Endothelial cell of umbilical vein (primary cell): ENCODE measurements at regions not wholly inside any gene's neighbourhood (a gene's known extent, or its start where the extent isn't known, plus 50 kb on each side); places are given as distances from the start of the nearest gene placed in this dataset.

Experiments used
- BruUV-seq: library from RNA; stranded (reverse); fragments of 400-500 nt; replicated peaks from 2 replicates; lab custom pipeline; 2021; lab: Mats Ljungman, UMichigan
- CTCF ChIA-PET: fragments of 300-600, 350-600 bp; sonication (Branson Sonifier 250); formaldehyde crosslinking; loops from one replicate; lab custom pipeline; 2021; ENCODE audit warnings: antibody characterized with exemption, inconsistent platforms; lab: Charles Lee
- POLR2A ChIA-PET: fragments of 300-600, 350-600 bp; sonication (Branson Sonifier 250); formaldehyde crosslinking; loops from one replicate; lab custom pipeline; 2021; ENCODE audit warnings: antibody characterized with exemption, inconsistent platforms; lab: Charles Lee
- DNase-seq: peaks from one replicate; pipeline ENCODE4 v3.0.0-alpha.2; 2011; ENCODE audit warnings: low read depth, low spot score
- FAIRE-seq: peaks from 2 replicates; lab custom pipeline; 2011; peaks lifted over from hg19 to GRCh38; lab: Jason Lieb, UNC
- H2AFZ ChIP-seq: 2 replicates; pipeline ENCODE4 v1.6.0; 2012; ENCODE audit warnings: low read depth, low read length, control low read depth, inconsistent platforms
- H3K27ac ChIP-seq: 2 replicates; pipeline ENCODE4 v1.5.1; 2011; ENCODE audit warnings: low read depth, mild to moderate bottlenecking, control low read depth, low read length, moderate library complexity; ENCODE audit not compliant: insufficient read depth
- H3K27me3 ChIP-seq, 2 experiments: 2 replicates each; pipeline versions ENCODE4 v1.6.0 to v1.6.1; 2011; ENCODE audit warnings: low read length in 2 of 2, mixed read lengths in 1 of 2; ENCODE audit not compliant: control insufficient read depth in 2 of 2, insufficient read depth in 2 of 2
- H3K36me3 ChIP-seq, 2 experiments: 2 replicates in 1 of 2; 3 replicates in 1 of 2; pipeline ENCODE4 v1.5.1; 2011; ENCODE audit warnings: low read length in 2 of 2, mild to moderate bottlenecking in 1 of 2, moderate library complexity in 1 of 2; ENCODE audit not compliant: control insufficient read depth in 2 of 2, insufficient read depth in 2 of 2; ENCODE audit errors: extremely low read depth in 1 of 2
- H3K4me1 ChIP-seq: 3 replicates; pipeline ENCODE4 v1.5.1; 2011; ENCODE audit warnings: mild to moderate bottlenecking, low read length; ENCODE audit not compliant: control insufficient read depth, insufficient read depth; ENCODE audit errors: extremely low read depth
- H3K4me2 ChIP-seq: 2 replicates; pipeline ENCODE4 v1.6.1; 2011; ENCODE audit warnings: low read length, control low read depth, mixed read lengths; ENCODE audit not compliant: insufficient read depth
- H3K4me3 ChIP-seq, 3 experiments: fragments of 200-600 bp in 1 of 3; sonication (generic), shearing (Covaris generic) in 1 of 3; replicated peaks in 1 of 3; 2 replicates each; pipeline ENCODE4 v1.5.1; 2011 to 2016; ENCODE audit warnings: control low read depth in 3 of 3, low read length in 3 of 3, mild to moderate bottlenecking in 2 of 3, inconsistent platforms in 1 of 3, low read depth in 1 of 3, moderate library complexity in 1 of 3; ENCODE audit not compliant: insufficient read depth in 1 of 3
- H3K79me2 ChIP-seq: 2 replicates; pipeline ENCODE4 v1.6.0; 2012; ENCODE audit warnings: low read length, inconsistent platforms; ENCODE audit not compliant: control insufficient read depth, insufficient read depth
- H3K9ac ChIP-seq: replicated peaks from 2 replicates; pipeline ENCODE3; 2011; ENCODE audit warnings: low read length, control low read depth; ENCODE audit not compliant: insufficient read depth; ENCODE audit errors: extremely low read depth
- H3K9me1 ChIP-seq: replicated peaks from 3 replicates; pipeline ENCODE4 v1.6.0; 2011; ENCODE audit warnings: mild to moderate bottlenecking, low read length; ENCODE audit not compliant: control insufficient read depth, insufficient read depth; ENCODE audit errors: extremely low read depth
- H3K9me3 ChIP-seq: replicated peaks from 2 replicates; pipeline ENCODE4 v1.5.1; 2012; ENCODE audit warnings: low read length, inconsistent platforms; ENCODE audit not compliant: control insufficient read depth, insufficient read depth
- H4K20me1 ChIP-seq: replicated peaks from 2 replicates; pipeline ENCODE3; 2011; ENCODE audit warnings: mild to moderate bottlenecking, low read length; ENCODE audit not compliant: control insufficient read depth, insufficient read depth; ENCODE audit errors: extremely low read depth
- EZH2 ChIP-seq: IDR thresholded peaks from 2 replicates; pipeline ENCODE4 v1.6.1; 2012; ENCODE audit warnings: borderline replicate concordance, low read depth, mild to moderate bottlenecking, moderate library complexity, low read length, inconsistent platforms; ENCODE audit not compliant: severe bottlenecking
- GATA2 ChIP-seq: IDR thresholded peaks from 2 replicates; pipeline ENCODE4 v1.7.0; 2011; ENCODE audit warnings: low read depth, mild to moderate bottlenecking, moderate library complexity, mixed read lengths, low read length; ENCODE audit not compliant: insufficient read length, insufficient read depth
- MYC ChIP-seq: IDR thresholded peaks from one replicate; pipeline ENCODE4 v1.6.1; 2011; ENCODE audit warnings: mild to moderate bottlenecking, low read depth, low read length
- POLR2A ChIP-seq: IDR thresholded peaks from 2 replicates; pipeline ENCODE4 v1.6.1; 2012; ENCODE audit warnings: low read depth, mild to moderate bottlenecking, control low read depth, low read length
- dilution Hi-C: fragments of 300-500 bp; cut with MboI; formaldehyde crosslinking; loops from one replicate; pipeline ENCODE4 v1.15.0; 2019; ENCODE audit warnings: low sequenced_read_pairs; ENCODE audit not compliant: extremely low pct_ligation_motif_present
- intact Hi-C: fragments of 100-400 bp; cut with micrococcal nuclease; formaldehyde crosslinking; loops from one replicate; pipeline ENCODE4 v1.10.0; 2022
- TF ChIP-seq, protein P1 (sequence below), 2 donors: IDR thresholded peaks; 1 replicate in 1 of 2; 2 replicates in 1 of 2; pipeline ENCODE4 v1.5.1; 2011; ENCODE audit warnings: low read length in 2 of 2, mild to moderate bottlenecking in 2 of 2, moderate library complexity in 2 of 2, control low read depth in 1 of 2, inconsistent platforms in 1 of 2, low read depth in 1 of 2; ENCODE audit not compliant: insufficient read depth in 1 of 2; ENCODE audit errors: extremely low read depth in 1 of 2
- TF ChIP-seq, protein P2 (sequence below): IDR thresholded peaks from 2 replicates; pipeline ENCODE4 v1.6.1; 2011; ENCODE audit not compliant: insufficient read depth, insufficient read length

DNA sequence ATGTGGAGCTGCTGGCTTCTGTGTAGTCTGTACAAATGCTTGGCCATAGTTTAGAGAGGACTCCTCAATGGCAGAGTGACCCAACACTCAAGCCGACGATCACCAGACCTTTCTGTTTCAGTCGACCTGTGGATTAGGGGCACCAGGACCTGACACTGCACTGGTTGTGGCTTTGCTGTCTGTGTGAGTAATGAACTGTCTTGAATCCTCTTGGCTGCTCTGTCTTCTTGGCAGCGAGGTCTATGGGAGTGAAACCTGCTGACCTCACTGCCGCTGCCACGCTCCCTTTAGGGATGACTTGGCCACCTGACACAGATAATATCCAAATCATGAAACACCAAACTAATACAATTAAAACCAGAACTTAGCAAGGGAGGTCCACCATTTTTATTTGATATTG is 83.5 kb upstream of the C14orf180 start:
- dilution Hi-C loops (no loop called here), intact Hi-C loops (no loop called here)
- no peak overlapping the region for H3K4me3 ChIP-seq
- no peaks in the 10 kb centered on the region for H3K79me2 ChIP-seq
- H3K27ac ChIP-seq = no peak overlapping the region
- FAIRE-seq (no peak), DNase-seq (no peak)
- H2AFZ ChIP-seq = no peak overlapping the region
- H3K9ac ChIP-seq = no peak overlapping the region
- no TSS peak for BruUV-seq
- no peaks in the 10 kb centered on the region for H4K20me1 ChIP-seq
- H3K27me3 ChIP-seq = no peaks in the 10 kb centered on the region
- no peaks in the 10 kb centered on the region for H3K36me3 ChIP-seq
- no peaks in the 10 kb centered on the region for H3K9me3 ChIP-seq
- POLR2A ChIA-PET = no interaction called here
- no peak overlapping the region for H3K4me2 ChIP-seq
- TF ChIP-seq EZH2 (no peak), POLR2A (no peak)
- TF ChIP-seq, protein P1, sequence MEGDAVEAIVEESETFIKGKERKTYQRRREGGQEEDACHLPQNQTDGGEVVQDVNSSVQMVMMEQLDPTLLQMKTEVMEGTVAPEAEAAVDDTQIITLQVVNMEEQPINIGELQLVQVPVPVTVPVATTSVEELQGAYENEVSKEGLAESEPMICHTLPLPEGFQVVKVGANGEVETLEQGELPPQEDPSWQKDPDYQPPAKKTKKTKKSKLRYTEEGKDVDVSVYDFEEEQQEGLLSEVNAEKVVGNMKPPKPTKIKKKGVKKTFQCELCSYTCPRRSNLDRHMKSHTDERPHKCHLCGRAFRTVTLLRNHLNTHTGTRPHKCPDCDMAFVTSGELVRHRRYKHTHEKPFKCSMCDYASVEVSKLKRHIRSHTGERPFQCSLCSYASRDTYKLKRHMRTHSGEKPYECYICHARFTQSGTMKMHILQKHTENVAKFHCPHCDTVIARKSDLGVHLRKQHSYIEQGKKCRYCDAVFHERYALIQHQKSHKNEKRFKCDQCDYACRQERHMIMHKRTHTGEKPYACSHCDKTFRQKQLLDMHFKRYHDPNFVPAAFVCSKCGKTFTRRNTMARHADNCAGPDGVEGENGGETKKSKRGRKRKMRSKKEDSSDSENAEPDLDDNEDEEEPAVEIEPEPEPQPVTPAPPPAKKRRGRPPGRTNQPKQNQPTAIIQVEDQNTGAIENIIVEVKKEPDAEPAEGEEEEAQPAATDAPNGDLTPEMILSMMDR (IDR thresholded peaks at IDR 0.05; ENCODE audit: extremely low read depth in 1 of 2, insufficient read depth in 1 of 2, low read depth in 1 of 2, low read length in 2 of 2) = no peak
- H3K4me1 ChIP-seq = no peaks in the 10 kb centered on the region
- no peaks in the 10 kb centered on the region for H3K9me1 ChIP-seq
- CTCF ChIA-PET = no interaction called here

DNA sequence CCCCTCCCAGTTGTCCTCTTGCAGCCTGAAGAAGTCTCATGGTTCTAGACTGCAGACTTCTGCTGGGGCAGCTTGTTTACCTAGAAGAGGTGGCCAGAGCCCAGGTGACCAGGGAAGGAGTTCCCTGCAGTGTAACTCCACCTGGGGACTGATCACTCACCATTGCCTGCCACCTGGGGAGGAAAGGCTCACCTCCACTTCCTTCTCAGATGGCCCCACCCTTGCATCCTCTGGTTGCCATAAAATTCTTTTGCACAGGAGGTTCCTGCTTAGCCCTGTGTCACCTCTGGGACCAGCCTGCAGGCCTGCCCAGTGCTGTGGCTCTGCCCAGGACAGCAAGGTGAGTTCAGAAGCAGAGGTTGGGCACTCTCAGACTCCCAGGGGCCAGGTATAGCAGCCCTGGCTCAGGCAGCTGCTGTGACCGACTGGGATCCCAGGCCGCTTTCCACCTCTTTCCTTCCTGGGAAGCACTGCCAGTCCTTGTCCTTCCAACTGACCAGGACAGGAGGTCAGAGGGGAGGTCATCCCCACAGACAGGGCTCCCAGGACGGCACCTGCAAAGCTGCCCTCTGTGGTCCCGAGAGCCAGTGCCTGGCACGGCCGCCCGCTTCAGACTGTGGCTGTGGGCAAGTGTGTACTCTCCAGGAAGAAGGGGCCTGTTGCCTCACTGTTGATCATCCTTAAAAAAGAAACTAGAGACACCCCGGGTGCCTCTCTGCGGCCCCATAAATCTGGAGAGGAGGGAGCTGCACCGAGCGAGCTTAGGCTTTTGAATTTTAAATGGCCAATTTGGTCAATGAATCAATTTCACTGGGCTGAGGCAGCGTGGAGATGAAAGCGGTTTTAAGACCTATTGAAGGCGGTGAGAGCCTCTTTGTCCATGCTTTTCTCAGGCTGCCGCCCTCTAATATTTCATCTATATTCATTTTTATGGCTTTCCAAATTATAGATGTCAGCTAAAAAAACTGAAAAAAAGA is 79.5 kb upstream of the C14orf180 start:
- Histone ChIP-seq H3K36me3 (no peaks in the 10 kb centered on the region), H2AFZ (no peak overlapping the region), H3K27me3 (no peaks in the 10 kb centered on the region), H3K79me2 (no peaks in the 10 kb centered on the region), H3K4me2 (no peak overlapping the region), H3K27ac (no peak overlapping the region), H4K20me1 (no peaks in the 10 kb centered on the region), H3K9ac (no peak overlapping the region), H3K4me1 (no peaks in the 10 kb centered on the region), H3K4me3 (no peak overlapping the region), H3K9me1 (no peaks in the 10 kb centered on the region), H3K9me3 (no peaks in the 10 kb centered on the region)
- FAIRE-seq = no peak
- CTCF ChIA-PET = no interaction called here
- dilution Hi-C loops = no loop called here
- POLR2A ChIA-PET = no interaction called here
- intact Hi-C loops = no loop called here
- BruUV-seq = no TSS peak
- DNase-seq = no peak
- TF ChIP-seq, protein P2, sequence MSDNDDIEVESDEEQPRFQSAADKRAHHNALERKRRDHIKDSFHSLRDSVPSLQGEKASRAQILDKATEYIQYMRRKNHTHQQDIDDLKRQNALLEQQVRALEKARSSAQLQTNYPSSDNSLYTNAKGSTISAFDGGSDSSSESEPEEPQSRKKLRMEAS = no peak
- TF ChIP-seq GATA2 (no peak), EZH2 (no peak), MYC (no peak), POLR2A (no peak)
- TF ChIP-seq, protein P1 (IDR thresholded peaks at IDR 0.05; ENCODE audit: extremely low read depth in 1 of 2, insufficient read depth in 1 of 2, low read depth in 1 of 2, low read length in 2 of 2) = no peak
